H1 (cell line): ENCODE measurements at regions not wholly inside any gene's neighbourhood (a gene's known extent, or its start where the extent isn't known, plus 50 kb on each side); places are given as distances from the start of the nearest gene placed in this dataset.

Source experiments
- BACH1 ChIP-seq: IDR thresholded peaks from 2 replicates; pipeline ENCODE4 v1.6.1; 2012; ENCODE audit warnings: low read length, improper control_type of control experiment
- CHD7 ChIP-seq: fragments of 300-600 bp; sonication (generic); IDR thresholded peaks from 2 replicates; pipeline ENCODE4 v1.7.1; 2012; ENCODE audit warnings: low read length, moderate library complexity, mild to moderate bottlenecking, inconsistent platforms; ENCODE audit not compliant: insufficient replicate concordance
- MAFK ChIP-seq: IDR thresholded peaks from 2 replicates; pipeline ENCODE4 v1.6.1; 2012; ENCODE audit warnings: low read depth, mild to moderate bottlenecking, improper control_type of control experiment, low read length

GRCh38 chr7:25894002-25894901 lies 257.7 kb upstream of the NFE2L3 start (continued):
- TF ChIP-seq CHD7 (no peak), MAFK (no peak), BACH1 (no peak)
- TF ChIP-seq, all 59 proteins: peak for 4
